ENCODE measurements at regions not wholly inside any gene's neighbourhood (a gene's known extent, or its start where the extent isn't known, plus 50 kb on each side); places are given as distances from the start of the nearest gene placed in this dataset.

DNA sequence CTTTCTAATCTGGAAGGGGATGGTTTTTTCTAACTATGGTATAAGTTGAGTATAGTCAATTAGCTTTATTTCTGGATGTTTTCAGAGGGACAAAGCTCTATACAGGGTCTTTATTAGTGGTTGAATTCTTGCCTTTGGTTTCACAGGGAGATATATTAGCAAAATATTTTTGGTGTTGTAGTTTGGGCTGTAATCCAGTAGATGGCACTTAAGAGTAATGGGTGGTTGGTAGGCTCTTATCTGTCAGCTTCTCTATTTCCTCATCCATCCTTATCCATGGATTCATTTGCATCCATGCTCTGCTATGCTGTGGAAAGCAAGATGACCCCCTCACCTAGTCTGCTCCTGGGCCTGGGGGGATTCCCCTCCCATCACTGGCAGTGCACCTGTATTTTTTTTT lies 363.6 kb upstream of the CYLC2 start:
- TF ChIP-seq, protein P1, sequence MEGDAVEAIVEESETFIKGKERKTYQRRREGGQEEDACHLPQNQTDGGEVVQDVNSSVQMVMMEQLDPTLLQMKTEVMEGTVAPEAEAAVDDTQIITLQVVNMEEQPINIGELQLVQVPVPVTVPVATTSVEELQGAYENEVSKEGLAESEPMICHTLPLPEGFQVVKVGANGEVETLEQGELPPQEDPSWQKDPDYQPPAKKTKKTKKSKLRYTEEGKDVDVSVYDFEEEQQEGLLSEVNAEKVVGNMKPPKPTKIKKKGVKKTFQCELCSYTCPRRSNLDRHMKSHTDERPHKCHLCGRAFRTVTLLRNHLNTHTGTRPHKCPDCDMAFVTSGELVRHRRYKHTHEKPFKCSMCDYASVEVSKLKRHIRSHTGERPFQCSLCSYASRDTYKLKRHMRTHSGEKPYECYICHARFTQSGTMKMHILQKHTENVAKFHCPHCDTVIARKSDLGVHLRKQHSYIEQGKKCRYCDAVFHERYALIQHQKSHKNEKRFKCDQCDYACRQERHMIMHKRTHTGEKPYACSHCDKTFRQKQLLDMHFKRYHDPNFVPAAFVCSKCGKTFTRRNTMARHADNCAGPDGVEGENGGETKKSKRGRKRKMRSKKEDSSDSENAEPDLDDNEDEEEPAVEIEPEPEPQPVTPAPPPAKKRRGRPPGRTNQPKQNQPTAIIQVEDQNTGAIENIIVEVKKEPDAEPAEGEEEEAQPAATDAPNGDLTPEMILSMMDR (IDR thresholded peaks at IDR 0.05): no peak
- no peak for TF ChIP-seq POLR2A (IDR thresholded peaks at IDR 0.05)
